GM21447 (cell line): ENCODE measurements at regions not wholly inside any gene's neighbourhood (a gene's known extent, or its start where the extent isn't known, plus 50 kb on each side); places are given as distances from the start of the nearest gene placed in this dataset.

Experiments
- ATAC-seq: cut with Tn5 transposase; IDR thresholded peaks from one replicate; pipeline ENCODE4 v1.9.1; 2021; ENCODE audit not compliant: unreplicated experiment

- no peak for ATAC-seq
Observed at GRCh38 chr9:108182270-108182669, 673.5 kb downstream of the ACTL7B start.

- ATAC-seq: no peak
Observed at GRCh38 chr9:108181441-108181840, 674.3 kb downstream of the ACTL7B start.

- no peak for ATAC-seq
Observed at GRCh38 chr9:108180541-108180940, 675.2 kb downstream of the ACTL7B start.

DNA sequence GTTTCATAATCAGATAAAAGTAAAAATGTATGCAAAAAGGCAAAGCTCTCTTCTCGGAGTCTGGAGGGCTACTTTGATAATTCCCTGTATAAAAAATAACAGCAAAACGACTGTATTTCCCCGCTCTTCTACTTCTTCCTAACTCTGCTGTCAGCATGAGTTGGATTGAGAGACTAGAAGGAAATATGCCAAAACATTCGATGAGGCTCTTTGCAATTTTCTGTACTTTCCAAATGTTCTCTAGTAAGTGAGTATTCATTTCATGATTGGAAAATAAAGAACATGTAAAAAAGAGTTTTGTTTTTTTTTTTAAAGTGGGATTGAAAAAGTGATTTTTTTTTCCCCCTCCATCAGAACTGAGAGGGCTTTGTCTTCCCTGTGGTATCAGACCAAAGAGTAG lies 677.5 kb downstream of the ACTL7B start:
- ATAC-seq: no peak

DNA sequence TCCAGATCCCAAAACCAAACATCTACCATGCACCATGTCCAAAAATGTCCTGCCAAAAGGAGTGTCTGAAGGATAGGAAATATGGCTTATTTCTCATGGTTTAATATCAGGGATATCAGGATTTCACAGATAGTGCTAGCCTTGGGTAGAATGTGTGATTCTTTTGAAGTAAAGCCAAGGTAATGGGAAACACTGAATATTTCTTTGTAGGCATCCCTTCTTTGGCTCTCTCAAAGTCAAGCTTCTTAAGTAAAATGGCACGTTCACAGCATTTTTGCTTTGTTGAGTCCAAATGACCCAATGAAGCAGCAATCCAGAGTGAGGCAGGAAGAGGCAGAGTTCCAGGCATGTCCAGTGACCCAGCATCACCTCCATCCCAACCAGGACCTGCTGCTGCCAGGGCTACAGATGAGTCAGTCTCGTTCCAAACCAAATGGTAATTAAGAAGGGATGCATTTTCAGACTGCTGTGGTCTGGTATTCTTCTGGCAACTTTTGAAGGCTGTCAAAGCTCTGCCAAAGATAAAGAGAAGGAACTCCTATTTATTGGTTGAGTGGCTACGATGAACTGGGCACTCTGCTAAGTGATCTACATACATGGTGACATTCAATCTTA lies 678.8 kb upstream of the KLF4 start:
- no peak for ATAC-seq

DNA sequence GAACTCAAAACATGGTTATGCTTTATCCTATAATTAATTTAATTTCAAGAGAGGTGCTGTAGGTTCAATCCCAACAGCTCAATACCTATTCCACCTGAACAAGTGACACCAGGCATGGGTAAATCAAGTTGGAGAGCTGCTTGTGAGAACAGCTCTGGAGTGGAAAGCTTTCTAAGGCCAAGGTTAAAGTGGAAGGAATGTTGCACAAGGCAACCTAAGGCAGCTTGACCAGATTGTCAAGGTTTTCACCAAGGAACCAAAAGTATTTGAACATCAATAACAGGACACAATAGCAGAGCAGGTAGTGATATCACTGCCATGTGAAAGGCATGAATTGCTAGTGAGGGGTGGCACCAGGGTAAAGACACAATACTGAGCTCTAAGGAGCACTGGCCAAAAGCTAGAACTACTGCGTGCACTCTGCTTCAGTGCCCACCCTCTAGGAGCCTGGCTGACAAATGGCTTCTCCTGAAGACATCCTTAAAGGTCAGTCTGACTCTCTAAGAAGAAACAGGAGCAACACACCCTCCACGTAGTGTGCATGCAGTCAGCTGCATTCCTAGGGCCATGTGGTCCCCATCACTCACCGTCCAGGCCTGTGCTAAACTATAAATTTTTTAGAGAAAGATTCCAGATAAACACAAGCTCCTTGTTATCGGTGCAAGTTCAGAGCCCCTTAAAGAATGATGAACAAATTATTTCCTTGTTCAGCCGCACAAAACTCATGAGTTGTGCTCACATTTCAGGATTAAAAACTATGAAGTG lies 677.7 kb upstream of the KLF4 start:
- ATAC-seq: no peak

DNA sequence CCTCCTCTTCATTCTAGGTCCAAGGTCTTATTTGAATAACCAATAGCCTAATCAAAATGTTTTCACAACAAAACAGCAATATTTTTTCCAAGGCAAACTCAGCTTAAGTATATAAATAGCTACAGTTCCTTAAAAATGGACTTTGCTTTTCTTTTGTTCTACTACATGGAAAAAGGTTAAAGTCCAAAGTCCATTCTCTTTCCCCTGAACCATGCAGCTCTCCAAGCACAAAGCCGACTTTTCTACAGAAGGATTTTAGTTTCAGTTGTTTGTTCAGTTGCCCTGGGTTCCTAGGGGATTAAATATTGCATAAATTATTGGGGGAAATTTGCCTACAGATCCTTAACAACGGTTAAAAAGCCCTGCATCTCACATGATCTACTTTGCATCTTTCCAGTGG lies 677.0 kb upstream of the KLF4 start:
- no peak for ATAC-seq

GRCh38 chr9:108163321-108164005 lies 673.9 kb upstream of the KLF4 start:
- no peak for ATAC-seq

DNA sequence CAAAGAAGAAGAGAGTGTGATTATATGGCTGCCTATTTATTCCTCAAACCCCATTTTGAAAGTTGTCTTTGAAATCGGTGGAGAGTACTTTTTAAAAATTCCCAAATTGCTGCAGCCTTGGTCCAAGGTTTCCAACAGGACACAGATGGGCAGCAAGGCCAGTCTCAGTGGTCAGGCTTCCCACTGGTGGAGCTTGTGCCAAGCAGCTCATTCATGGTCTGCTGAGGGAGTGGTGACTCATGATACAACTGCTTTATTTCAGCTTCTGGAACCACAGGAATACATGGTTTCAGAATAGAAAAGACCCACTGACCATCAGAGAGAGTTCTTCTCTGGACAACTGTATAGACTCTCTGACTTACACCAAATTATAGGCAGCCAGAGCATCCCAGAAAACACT lies 673.1 kb upstream of the KLF4 start:
- ATAC-seq: no peak

- ATAC-seq: no peak
Observed at GRCh38 chr9:108161503-108161902, 671.9 kb upstream of the KLF4 start.

- no peak for ATAC-seq
Observed at GRCh38 chr9:108160706-108161355, 671.3 kb upstream of the KLF4 start.

DNA sequence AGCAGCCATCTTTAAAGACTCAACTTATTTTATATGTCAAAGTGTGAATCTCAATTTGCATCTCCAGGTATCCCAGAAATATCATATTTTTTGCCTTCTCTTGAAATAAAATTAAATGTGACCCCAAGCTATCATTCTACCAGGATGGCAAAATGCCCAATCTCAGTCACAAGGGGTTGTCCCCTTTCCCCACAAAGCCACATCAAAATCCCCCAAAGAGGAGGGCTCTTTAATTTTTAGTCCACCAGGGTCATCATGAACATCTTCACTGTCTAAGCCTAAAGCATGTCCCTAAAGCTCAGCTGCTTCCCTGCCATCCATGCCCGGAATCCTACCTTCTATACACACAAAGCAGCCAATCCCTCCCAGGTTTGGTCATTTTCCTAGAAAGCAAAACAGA lies 670.5 kb upstream of the KLF4 start:
- ATAC-seq: no peak

DNA sequence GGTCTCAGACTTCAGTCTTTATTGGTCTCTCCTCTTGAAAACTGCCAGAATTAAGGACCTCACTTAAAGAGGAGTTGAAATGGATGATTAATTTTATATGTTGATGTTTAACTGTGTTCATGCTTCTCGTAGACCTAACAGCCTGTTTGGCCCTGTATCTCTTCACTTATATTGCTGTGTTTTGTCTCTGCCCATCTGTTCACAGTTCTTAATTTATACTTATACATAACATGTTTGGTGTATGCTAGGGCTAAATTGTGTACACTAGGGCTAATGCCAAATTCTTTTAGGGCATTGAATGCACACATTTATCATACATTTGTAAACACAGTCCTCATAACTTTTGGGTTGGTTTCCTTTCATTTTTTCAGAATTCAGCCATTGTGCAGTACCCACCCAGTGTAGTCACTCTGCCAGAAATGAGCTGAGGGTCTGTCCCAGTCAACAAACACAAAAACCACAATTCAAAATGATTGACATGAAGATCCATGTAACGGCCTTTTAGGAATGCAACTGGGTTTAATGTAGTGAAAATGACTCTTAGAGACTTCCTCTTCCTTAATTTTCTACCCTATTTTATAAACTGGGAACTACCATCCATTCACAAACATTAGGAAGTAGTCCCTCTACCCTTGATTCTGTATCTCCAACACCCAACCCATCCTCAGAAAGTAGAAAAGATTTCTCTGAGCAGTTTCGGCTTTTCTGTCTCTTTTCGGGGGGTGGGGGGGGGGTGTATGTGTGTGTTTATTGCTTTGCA lies 668.8 kb upstream of the KLF4 start:
- no peak for ATAC-seq

DNA sequence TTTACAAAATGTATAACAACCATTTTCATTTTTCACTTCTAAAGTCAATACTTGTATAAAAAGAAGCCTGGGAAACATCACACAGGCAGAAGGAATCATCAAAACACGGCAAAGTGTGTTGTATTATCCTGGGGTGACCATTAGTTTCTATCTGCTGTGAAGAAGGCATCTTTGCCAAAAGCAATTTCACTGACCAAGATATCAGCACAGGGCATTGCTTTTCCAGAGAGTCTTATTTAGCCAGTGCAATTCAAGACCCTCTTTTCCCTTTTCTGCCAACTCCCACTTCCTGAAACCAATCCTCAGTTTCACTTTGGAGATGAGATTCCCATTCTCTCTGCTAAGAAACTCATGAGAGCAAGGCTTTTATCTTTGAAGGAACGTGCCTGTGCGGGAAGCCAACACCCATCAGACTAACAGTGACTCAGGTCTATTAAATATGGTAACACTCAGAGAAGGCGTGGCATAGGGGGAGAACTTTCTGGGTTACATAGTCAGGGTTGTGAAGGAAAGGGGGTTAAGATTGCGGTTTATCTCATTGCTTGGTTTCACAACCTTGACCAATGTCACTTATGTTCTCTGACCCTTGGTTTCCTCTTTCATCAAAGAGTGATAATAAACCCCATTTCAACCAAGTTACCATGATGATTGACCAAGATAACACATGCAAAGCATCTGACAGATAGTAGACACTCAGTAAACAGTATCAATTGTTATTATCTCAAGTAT lies 666.9 kb upstream of the KLF4 start:
- ATAC-seq: no peak

DNA sequence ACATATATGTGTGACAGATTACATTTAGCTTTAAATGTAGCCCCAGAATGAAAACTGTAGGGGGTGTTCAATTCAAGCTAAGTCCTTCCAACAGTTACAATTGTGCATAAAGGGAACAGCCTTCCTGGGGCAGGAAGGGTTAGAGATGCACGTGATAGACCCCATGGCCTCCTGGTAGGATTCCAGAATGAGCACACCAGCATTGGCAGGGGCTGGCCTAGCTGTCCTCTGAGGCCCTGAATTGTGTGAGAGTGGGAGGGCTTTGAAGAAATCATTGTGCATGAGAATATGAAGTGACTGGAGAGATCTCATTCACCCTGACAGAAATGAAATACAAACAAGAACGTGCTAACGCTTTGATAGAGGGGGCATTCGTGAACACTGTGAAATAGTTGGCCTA lies 663.8 kb upstream of the KLF4 start:
- ATAC-seq: no peak

DNA sequence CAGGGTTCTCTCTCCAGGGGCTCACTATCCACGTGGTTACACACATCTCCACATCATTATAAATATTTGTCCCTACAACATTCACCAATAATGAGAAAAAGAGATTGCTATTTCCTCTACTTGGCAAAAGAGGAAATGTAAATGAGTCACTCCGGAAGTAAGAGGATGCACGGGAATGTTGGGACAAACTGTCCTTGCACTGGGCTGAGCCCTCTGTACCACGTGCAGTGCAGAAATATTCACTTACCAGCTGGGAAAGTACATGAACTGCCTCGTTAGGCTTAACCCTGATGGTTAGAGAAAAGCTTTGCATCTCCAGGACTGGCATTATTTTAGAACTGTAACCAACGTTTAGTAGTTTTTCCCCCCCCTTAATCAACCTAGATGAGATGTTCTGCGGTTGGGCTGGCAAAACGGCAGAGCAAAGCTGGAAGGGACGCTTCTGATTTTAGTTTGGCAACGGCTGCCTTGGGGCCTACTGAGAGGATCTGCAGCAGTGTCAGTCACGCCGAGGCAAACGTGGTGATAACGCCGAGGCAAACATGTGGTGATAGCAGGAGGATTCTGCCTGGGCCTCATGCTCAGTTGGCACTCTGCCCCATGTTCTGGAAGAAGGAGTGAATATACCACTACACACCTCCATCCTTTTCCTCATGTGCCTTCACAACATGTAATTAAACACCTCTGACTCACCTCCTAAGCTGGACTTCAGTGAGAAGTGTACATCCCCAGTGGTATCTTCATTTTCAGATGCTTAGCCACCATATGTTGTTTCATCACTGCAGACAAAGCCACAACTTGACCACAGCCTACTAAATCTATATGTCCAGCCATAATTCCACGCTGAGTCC lies 661.4 kb upstream of the KLF4 start:
- ATAC-seq: no peak

DNA sequence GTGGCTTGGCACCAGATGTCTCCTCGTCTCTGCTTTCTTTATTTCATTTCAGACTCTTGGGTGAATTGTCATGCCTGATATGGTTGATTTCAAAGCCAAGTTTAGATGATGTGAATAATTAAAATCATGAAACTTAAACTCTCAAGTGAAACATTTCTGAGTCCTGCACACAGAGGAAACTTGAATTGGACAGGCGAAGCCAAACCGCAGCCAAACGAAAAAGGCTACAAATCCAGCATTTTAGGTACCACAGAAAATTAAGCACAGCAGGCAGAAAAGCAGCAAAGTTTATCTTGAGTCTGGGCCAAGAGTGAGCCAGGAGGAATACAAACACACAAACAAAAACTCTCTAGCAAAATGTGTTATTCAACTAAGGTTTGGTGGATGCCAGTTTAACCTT lies 659.8 kb upstream of the KLF4 start:
- no peak for ATAC-seq

- no peak for ATAC-seq
Observed at GRCh38 chr9:108142504-108143201, 653.1 kb upstream of the KLF4 start.

DNA sequence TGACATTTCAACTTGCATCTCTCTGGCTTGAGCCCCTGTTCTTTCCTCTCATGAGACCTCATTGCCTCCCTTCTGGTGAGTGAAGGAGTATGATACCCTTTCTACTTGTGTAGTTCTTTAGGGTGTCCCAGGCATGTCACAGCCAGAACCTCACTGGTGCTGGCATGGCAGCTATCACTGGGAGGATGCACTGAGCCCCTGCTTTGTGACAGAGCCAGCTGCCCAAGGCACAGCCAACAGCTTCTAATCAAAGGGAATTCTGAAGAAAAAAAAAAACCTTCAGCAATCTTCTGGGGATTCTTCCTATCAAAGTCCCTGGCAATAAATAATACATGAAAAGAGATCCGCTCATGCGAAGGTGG lies 652.6 kb upstream of the KLF4 start:
- ATAC-seq: no peak
